ENCODE measurements at regions not wholly inside any gene's neighbourhood (a gene's known extent, or its start where the extent isn't known, plus 50 kb on each side); places are given as distances from the start of the nearest gene placed in this dataset.

DNA sequence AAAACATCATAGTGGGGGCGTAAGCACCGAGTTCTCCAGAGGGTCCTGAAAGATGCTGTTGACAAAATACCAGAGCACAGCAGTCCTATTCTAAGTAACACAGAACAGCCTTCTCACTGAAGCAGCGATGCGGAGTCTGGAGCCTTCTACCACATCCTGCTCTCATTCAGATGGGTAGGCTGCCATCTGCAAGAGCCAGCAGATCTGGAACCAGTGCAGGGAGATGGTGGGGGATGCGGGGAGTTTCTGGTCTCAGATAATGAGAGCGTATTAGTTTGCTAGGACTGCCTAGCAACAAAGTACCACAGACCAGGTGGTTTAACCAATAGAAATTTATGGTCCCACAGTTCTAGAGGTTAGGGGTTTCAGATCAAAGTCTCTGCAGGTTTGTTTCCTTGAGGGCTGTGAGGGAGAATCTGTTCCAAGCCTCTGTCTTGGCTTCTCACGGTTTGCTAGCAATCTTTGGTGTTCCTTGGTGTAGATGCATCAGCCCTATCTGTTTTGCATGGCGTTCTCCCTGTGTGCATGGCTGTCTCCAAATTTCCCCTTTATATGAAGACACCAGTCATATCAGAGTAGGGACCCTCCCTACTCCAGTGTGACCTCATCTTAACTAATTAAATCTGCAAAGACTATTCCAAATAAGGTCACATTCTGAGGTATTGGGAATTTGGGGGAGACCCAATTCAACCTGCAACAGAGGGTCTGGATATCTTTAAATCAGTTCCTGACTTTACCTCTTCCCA, 52.0 kb upstream of the STEAP1B start:
- TF ChIP-seq, protein P1, sequence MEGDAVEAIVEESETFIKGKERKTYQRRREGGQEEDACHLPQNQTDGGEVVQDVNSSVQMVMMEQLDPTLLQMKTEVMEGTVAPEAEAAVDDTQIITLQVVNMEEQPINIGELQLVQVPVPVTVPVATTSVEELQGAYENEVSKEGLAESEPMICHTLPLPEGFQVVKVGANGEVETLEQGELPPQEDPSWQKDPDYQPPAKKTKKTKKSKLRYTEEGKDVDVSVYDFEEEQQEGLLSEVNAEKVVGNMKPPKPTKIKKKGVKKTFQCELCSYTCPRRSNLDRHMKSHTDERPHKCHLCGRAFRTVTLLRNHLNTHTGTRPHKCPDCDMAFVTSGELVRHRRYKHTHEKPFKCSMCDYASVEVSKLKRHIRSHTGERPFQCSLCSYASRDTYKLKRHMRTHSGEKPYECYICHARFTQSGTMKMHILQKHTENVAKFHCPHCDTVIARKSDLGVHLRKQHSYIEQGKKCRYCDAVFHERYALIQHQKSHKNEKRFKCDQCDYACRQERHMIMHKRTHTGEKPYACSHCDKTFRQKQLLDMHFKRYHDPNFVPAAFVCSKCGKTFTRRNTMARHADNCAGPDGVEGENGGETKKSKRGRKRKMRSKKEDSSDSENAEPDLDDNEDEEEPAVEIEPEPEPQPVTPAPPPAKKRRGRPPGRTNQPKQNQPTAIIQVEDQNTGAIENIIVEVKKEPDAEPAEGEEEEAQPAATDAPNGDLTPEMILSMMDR (IDR thresholded peaks at IDR 0.05) = no peak
- no peak for TF ChIP-seq POLR2A (IDR thresholded peaks at IDR 0.05)

Data from ovary (tissue), 3 donors.